Urinary bladder (tissue), 3 donors: ENCODE measurements at regions not wholly inside any gene's neighbourhood (a gene's known extent, or its start where the extent isn't known, plus 50 kb on each side); places are given as distances from the start of the nearest gene placed in this dataset.

Source experiments
- DNase-seq: peaks from one replicate; pipeline ENCODE4 v3.0.0-alpha.2; 2015; ENCODE audit errors: extremely low spot score
- H3K27ac ChIP-seq: one replicate; pipeline ENCODE4 v1.5.1; 2013; ENCODE audit warnings: low read depth, mild to moderate bottlenecking, moderate library complexity
- H3K36me3 ChIP-seq: one replicate; pipeline ENCODE4 v1.6.1; 2013; ENCODE audit warnings: mild to moderate bottlenecking, moderate library complexity; ENCODE audit not compliant: insufficient read depth
- H3K4me1 ChIP-seq: one replicate; pipeline ENCODE4 v1.6.1; 2013; ENCODE audit warnings: mild to moderate bottlenecking, moderate library complexity; ENCODE audit not compliant: insufficient read depth
- H3K4me3 ChIP-seq: one replicate; pipeline ENCODE4 v1.5.1; 2013; ENCODE audit warnings: low read depth, low read length
- WGBS: extraction: QIAGEN DNeasy Blood & Tissue Kit; methylation state at CpG from one replicate; pipeline ENCODE4 v1.1.7; 2013; 5-methylcytosine and 5-hydroxymethylcytosine counted together
- donor health status: healthy with polysubstance abuse.
- donor health status: healthy.

DNA sequence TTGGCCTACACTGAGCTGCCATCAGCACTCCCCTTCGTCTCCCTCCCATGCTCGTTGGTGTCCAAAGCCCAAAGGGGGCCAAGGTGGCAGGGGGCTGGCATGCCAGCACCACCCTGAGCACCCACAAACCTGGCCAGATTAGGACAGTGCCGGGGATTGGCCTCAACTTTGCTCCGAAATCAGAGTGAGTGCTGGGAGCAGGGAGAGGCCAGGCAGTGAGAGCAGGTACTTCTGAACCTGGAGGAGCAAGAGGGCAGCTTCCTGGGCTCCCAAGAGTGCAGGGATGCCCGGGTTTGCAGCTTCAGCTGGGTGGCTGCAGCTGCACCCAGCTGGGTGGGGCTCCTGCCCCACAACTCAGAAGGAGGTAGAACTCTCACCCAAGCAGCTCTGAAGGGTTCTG is 563.0 kb downstream of the SI start:
- no peak for DNase-seq
- WGBS: 80% methylated on average over 5 of the region's 5 CpGs
- H3K4me1 ChIP-seq: no peaks in the 10 kb centered on the region
- H3K27ac ChIP-seq: no peak overlapping the region
- H3K4me3 ChIP-seq: no peak overlapping the region
- H3K36me3 ChIP-seq: no peaks in the 10 kb centered on the region

DNA sequence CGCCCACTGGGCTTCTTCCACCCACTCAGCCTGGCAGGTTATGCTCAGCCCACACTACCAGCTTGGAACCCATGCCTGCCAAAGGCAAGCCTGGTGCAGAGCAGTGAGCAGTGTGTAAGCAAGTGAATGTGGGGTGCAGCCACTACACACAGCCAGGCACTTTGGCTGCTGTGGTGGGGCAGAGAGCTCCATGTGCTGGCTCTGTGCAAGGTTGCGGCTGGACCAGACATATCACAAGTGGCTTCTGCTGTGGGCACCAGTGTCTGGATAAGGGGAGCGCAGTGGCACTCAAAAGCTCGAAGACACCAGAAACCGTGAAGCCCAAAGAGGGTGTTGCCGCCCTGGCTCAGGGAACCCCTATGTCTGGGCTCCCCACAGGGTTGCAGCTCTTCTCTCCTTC is 563.7 kb downstream of the SI start:
- 97% methylated on average over 6 of the region's 6 CpGs for WGBS
- H3K4me3 ChIP-seq: no peak overlapping the region
- H3K36me3 ChIP-seq: no peaks in the 10 kb centered on the region
- DNase-seq: no peak
- H3K4me1 ChIP-seq: no peaks in the 10 kb centered on the region
- no peak overlapping the region for H3K27ac ChIP-seq

DNA sequence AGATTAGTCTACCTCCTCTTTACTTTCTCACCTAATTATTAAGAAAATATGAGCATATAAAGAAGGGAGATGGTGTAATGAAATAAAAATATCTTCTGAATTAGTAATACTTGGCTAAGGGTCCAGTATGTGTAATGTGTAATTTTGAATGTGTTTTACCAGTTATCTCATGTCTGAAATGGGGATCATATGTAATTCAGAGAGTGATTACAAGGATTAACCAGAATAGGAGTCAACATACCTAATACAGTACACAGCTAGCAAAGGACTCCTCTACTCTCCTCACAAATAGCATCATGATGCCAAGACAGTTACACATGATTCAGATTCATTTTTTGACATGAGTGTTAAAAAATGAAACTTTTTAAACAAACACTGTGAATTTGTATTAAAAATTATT is 570.4 kb downstream of the SI start:
- Histone ChIP-seq H3K4me1 (no peaks in the 10 kb centered on the region), H3K36me3 (no peaks in the 10 kb centered on the region), H3K27ac (no peak overlapping the region), H3K4me3 (no peak overlapping the region)
- no peak for DNase-seq

DNA sequence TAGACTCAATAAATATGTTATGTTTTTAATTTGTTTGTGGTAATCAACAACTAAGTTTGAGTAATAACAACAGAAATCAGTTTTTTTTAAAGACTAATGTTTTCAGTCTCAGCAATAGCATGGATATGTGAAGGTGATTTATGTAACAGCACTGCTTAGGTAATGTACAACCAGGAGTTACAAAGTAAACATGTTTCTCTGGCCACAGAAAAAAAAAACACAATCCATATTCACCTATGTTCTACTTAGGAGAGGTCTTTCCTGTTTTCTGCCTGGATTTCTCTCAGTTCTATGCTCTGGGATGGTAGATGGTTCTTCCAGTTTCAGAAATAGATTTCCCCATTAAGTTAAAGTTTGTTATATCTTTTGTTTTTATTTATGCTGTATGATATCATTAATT is 579.4 kb downstream of the SI start:
- Histone ChIP-seq H3K4me3 (no peak overlapping the region), H3K27ac (no peak overlapping the region), H3K4me1 (no peaks in the 10 kb centered on the region), H3K36me3 (no peaks in the 10 kb centered on the region)
- no peak for DNase-seq

DNA sequence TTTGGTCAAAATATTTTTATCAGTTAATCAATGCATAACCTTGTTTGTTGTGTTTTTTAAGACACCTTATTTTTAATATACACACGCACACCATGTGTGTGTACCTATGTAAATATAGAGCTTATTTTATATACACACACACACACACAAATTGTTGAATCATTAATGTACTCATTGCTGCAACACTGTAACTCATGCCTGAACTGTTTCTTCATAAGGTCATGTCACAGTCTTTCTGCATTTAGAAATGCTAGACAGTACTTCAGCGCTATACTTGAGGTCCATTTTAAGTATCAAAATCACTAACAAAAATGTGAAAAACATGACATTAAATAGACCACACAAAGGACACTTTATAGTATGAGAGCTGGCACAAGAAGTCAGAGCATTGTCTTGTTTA is 589.4 kb downstream of the SI start:
- H3K4me1 ChIP-seq: no peaks in the 10 kb centered on the region
- DNase-seq: no peak
- no peak overlapping the region for H3K4me3 ChIP-seq
- no peaks in the 10 kb centered on the region for H3K36me3 ChIP-seq
- H3K27ac ChIP-seq: no peak overlapping the region
- WGBS: 80% methylated on average over 2 of the region's 2 CpGs

DNA sequence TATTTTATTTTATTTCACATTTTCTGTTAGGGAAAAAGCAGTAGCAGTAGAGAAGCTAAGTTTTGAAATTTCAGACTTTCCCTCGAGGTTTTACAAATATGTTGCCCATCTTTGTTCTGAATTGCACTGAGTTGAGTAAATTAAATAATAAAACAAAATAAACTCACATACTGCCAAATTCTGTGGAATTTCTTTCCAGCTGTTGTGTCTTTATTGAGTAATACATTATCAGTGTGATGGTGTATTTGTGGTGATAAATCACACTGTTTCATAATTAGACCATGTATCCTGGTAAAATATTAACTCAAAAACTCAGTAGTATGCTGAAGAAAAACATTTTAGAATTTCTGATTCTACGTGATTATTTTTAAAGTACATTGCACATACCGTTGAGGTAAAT is 592.1 kb downstream of the SI start:
- no peak overlapping the region for H3K4me3 ChIP-seq
- H3K36me3 ChIP-seq: no peaks in the 10 kb centered on the region
- no peaks in the 10 kb centered on the region for H3K4me1 ChIP-seq
- no peak overlapping the region for H3K27ac ChIP-seq
- WGBS: 65% methylated on average over 3 of the region's 3 CpGs
- DNase-seq: no peak

DNA sequence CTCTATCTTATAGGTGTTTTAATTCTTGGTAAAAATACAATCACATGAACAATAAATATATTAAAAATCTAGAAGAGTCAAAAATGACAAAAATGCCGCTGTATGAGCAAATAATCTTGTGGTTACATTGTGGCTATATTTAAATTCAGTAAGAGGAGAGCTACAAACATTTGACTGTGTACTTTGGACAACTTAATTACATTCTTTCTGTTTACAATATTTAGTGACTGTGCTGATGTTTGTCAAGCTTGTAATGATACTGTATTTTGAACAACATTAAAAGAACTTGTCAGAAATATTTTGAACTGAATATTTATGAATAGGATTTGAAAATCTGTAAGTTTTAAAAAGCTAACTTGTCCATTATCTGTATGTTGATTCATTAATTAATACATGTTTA is 598.3 kb downstream of the SI start:
- Histone ChIP-seq H3K4me1 (no peaks in the 10 kb centered on the region), H3K36me3 (no peaks in the 10 kb centered on the region), H3K4me3 (no peak overlapping the region), H3K27ac (no peak overlapping the region)
- WGBS: 47% methylated on average over 1 of the region's 1 CpG
- no peak for DNase-seq

DNA sequence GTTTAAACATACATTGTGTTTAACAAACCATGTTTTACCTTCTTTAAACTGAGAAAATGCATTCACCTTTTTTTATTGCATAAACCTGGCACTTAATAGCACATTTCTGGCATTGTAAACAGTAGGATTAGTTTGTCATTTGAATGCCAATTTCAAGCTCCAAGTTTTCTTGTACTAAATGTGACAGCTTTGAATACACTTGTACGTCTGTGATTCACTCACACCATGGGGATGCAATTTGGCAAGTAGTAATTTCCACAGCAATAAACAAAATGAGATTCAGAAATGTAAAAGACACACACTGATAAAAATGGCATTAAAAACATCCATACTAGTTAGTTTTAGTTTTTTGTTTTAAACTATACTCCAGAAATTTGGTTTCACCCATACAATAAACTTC is 598.9 kb downstream of the SI start:
- no peak overlapping the region for H3K4me3 ChIP-seq
- H3K4me1 ChIP-seq: no peaks in the 10 kb centered on the region
- no peak for DNase-seq
- 21% methylated on average over 1 of the region's 1 CpG for WGBS
- no peak overlapping the region for H3K27ac ChIP-seq
- no peaks in the 10 kb centered on the region for H3K36me3 ChIP-seq

DNA sequence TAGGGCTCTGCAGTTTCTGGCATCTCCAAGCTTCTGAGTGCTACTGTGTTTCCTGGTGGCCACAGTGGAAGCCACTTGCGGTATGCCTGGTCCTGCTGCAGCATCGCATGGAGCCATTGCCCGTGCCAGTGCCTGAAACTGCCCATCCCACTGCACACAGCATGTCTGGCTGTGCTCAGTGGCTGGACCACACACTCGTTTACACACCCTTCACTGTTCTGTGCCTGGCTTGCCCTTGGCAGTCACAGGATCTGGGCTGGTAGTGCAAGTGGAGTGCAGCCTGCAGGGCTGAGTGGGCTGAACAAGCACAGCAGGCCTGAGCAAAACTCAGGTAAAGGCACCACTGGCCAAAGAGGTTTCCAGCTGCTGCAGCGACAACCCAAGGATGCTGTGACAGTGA is 600.0 kb downstream of the SI start:
- 93% methylated on average over 5 of the region's 5 CpGs for WGBS
- Histone ChIP-seq H3K4me1 (no peaks in the 10 kb centered on the region), H3K4me3 (no peak overlapping the region), H3K36me3 (no peaks in the 10 kb centered on the region), H3K27ac (no peak overlapping the region)
- DNase-seq: no peak

DNA sequence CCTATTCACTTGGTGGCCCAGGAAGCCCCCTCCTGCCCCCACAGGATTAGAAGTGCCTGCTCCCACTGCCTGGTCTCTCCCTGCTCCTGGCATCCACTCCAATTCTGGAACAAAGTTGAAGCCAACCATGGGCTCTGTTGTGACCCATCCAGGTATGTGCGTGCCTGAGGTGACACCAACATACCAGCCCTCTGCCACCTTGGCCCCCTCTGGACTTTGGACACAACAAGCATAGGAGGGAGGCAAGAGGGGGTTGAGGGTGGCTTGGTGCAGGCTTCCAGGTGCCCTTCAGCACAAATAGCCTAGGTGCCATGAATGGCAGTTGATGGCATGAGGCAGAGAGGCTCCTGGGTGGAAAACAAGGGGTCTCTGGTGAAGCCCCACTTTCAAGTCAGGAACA is 600.9 kb downstream of the SI start:
- WGBS: 100% methylated on average over 1 of the region's 1 CpG
- Histone ChIP-seq H3K27ac (no peak overlapping the region), H3K36me3 (no peaks in the 10 kb centered on the region), H3K4me3 (no peak overlapping the region), H3K4me1 (no peaks in the 10 kb centered on the region)
- DNase-seq: no peak

DNA sequence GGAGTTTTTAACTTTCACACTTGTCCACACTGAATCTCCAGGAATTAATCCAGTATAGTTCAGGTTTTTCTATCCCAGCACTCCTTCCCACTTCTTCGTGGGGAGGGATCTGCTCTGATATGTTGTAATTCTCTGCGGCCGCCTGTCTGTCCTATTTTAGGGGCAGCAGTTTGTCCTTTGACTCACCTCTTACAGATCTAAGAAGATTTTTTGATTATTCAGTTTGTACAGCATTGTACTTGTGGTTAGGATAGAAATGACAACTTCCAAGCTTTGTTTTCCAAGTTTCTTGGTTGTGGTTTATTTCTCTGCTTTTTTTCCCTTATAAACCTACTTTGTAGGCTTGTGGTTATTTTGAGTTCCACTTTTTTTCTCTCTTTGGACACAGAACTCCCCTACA is 601.7 kb downstream of the SI start:
- Histone ChIP-seq H3K4me1 (no peaks in the 10 kb centered on the region), H3K4me3 (no peak overlapping the region), H3K27ac (no peak overlapping the region)

DNA sequence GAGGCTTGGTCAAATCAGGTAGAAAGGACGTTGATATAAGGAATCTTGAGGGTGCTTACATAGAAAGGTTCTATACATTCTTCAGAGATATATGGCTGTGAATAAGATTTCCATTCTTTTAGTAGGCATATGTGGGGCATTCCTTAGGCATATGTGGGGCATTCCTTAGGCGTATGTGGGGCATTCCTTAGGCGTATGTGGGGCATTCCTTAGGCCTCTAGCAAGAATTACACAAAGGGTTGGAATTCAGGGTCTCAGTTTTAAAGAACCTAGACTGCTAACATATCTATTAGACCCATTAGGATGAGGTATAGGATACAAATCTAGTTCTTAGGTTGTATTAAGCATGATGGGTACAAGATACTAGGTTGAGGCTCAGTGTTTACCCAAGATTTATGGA is 607.8 kb downstream of the SI start:
- Histone ChIP-seq H3K27ac (no peak overlapping the region), H3K4me3 (no peak overlapping the region), H3K4me1 (no peaks in the 10 kb centered on the region), H3K36me3 (no peaks in the 10 kb centered on the region)
- 60% methylated on average over 3 of the region's 3 CpGs for WGBS
- DNase-seq: no peak

More for the DNA sequence above, 601.7 kb downstream of the SI start:
- H3K36me3 ChIP-seq: no peaks in the 10 kb centered on the region
- WGBS: 86% methylated on average over 3 of the region's 3 CpGs
- DNase-seq: no peak

DNA sequence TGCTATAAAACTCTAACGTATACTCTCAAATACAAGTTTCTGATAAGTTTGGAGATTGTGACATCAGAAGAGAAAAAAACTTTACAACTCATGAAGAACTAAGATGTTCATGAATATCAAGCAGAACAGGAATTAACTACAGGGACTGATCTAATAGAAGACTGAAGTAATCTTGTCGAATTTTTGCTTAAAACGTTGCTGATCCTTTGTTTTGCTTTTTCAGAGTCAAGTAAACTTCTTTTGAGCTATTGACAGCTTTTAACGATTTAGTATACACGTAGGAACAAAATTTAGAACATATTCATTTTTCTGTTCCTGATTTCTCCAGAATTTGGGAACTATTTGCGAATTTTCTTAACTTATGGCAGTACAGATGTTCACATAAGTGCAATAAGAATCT is 610.2 kb downstream of the SI start:
- no peak overlapping the region for H3K4me3 ChIP-seq
- DNase-seq: no peak

DNA sequence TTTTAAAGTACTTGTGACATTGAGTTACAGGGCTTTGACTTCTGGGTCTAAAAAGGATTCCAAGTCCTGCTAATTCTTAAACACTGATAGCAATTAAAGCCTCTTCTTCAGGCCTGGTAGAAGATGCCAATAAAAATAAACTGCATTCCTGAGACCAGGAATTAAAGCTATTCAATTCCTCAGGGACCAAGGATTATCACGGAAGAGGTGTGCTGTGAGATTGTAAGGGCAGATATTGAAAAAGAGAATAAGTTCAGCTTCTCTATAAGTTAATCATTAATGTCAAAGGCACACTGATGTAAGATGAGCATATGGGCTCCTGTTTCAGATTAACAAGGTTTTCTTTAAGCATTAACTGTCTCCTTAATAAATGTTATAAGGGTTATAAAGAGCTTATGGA is 611.3 kb downstream of the SI start:
- H3K27ac ChIP-seq: no peak overlapping the region
- no peak for DNase-seq
- H3K4me1 ChIP-seq: no peaks in the 10 kb centered on the region
- H3K4me3 ChIP-seq: no peak overlapping the region
- WGBS: 80% methylated on average over 1 of the region's 1 CpG
- H3K36me3 ChIP-seq: no peaks in the 10 kb centered on the region

More for the DNA sequence above, 610.2 kb downstream of the SI start:
- H3K4me1 ChIP-seq: no peaks in the 10 kb centered on the region
- H3K27ac ChIP-seq: no peak overlapping the region
- WGBS: 52% methylated on average over 6 of the region's 6 CpGs
- H3K36me3 ChIP-seq: no peaks in the 10 kb centered on the region

DNA sequence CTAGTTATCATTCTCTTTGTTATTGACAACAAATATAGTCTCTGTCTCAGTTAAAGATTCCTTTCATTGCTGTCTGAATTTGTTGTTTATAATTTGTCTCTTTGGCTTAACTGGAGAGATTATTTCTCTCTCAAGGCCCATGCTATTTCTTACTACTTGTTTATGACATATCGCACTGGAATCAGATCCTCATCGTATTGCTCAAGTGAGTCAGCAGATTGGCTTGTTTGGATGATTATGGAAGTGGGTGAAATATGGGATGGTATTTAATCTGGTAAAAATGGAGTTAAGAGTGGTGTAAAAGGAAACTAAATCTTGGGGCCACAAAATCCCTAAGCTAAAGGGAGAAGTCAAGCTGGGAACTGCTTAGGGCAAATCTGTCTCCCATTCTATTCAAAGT is 613.1 kb downstream of the SI start:
- WGBS: 65% methylated on average over 2 of the region's 2 CpGs

More for the DNA sequence above, 613.1 kb downstream of the SI start:
- DNase-seq: no peak
- Histone ChIP-seq H3K4me1 (no peaks in the 10 kb centered on the region), H3K36me3 (no peaks in the 10 kb centered on the region), H3K4me3 (no peak overlapping the region), H3K27ac (no peak overlapping the region)
